Gastroesophageal sphincter (tissue), 3 donors: ENCODE measurements at regions not wholly inside any gene's neighbourhood (a gene's known extent, or its start where the extent isn't known, plus 50 kb on each side); places are given as distances from the start of the nearest gene placed in this dataset.

Experiments used
- EP300 ChIP-seq: sonication (generic); formaldehyde crosslinking; IDR thresholded peaks from one replicate; pipeline ENCODE4 v1.6.1; 2017; ENCODE audit warnings: antibody characterized with exemption, mild to moderate bottlenecking
- POLR2A ChIP-seq, 2 donors: fragments of 450-650 bp; IDR thresholded peaks; one replicate each; pipeline ENCODE4 v1.6.1; 2017; ENCODE audit warnings: antibody characterized with exemption in 2 of 2, mild to moderate bottlenecking in 2 of 2, moderate library complexity in 1 of 2
- POLR2AphosphoS5 ChIP-seq: sonication (generic); formaldehyde crosslinking; IDR thresholded peaks from one replicate; pipeline ENCODE4 v1.6.1; 2017; ENCODE audit warnings: antibody characterized with exemption
- TF ChIP-seq, protein P1 (sequence below), 4 experiments: fragments of 200-600 bp in 2 of 4; fragments of 450-650 bp in 2 of 4; sonication (generic) in 1 of 4; IDR thresholded peaks; one replicate each; pipeline ENCODE4 v1.5.1; 2017 to 2019; ENCODE audit warnings: antibody characterized with exemption in 4 of 4, mild to moderate bottlenecking in 2 of 4, moderate library complexity in 2 of 4

DNA sequence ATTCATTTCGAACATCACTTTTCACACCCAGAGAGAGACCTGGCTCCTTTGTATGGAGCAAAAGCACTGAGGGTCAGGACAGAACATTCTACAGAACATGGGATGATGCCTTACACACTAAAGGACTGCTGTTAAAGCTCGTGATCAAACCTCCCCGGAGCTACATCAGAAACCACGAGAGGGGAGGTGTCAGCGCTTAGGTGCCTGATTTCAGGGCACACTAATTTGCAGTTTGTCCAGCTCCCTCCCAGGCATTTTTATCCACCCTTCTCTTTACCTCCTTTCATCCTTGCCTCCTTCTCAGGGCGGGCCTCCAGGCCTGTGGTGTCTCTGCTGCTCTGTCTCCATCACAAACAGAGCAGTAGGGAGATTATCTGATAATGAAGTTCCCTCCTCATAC, 127.5 kb downstream of the VPREB1 start:
- TF ChIP-seq, protein P1, sequence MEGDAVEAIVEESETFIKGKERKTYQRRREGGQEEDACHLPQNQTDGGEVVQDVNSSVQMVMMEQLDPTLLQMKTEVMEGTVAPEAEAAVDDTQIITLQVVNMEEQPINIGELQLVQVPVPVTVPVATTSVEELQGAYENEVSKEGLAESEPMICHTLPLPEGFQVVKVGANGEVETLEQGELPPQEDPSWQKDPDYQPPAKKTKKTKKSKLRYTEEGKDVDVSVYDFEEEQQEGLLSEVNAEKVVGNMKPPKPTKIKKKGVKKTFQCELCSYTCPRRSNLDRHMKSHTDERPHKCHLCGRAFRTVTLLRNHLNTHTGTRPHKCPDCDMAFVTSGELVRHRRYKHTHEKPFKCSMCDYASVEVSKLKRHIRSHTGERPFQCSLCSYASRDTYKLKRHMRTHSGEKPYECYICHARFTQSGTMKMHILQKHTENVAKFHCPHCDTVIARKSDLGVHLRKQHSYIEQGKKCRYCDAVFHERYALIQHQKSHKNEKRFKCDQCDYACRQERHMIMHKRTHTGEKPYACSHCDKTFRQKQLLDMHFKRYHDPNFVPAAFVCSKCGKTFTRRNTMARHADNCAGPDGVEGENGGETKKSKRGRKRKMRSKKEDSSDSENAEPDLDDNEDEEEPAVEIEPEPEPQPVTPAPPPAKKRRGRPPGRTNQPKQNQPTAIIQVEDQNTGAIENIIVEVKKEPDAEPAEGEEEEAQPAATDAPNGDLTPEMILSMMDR (IDR thresholded peaks at IDR 0.05): no peak
- no peak for TF ChIP-seq POLR2AphosphoS5
- TF ChIP-seq POLR2A (IDR thresholded peaks at IDR 0.05): no peak
- TF ChIP-seq EP300: no peak
